AG09309 (cell line): ENCODE measurements at regions not wholly inside any gene's neighbourhood (a gene's known extent, or its start where the extent isn't known, plus 50 kb on each side); places are given as distances from the start of the nearest gene placed in this dataset.

ENCODE experiments used
- DNase-seq: peaks from one replicate; pipeline ENCODE4 v3.0.0-alpha.2; 2010; ENCODE audit warnings: low read depth
- H3K4me3 ChIP-seq: 2 replicates; pipeline ENCODE4 v1.5.1; 2011; ENCODE audit warnings: mild to moderate bottlenecking, low read depth, low read length, moderate library complexity; ENCODE audit not compliant: control insufficient read depth
- TF ChIP-seq, protein P1 (sequence below): IDR thresholded peaks from 2 replicates; pipeline ENCODE4 v1.5.1; 2011; ENCODE audit warnings: mild to moderate bottlenecking, low read depth, low read length, inconsistent platforms; ENCODE audit not compliant: insufficient read depth, control insufficient read depth; ENCODE audit errors: missing control alignments

DNA sequence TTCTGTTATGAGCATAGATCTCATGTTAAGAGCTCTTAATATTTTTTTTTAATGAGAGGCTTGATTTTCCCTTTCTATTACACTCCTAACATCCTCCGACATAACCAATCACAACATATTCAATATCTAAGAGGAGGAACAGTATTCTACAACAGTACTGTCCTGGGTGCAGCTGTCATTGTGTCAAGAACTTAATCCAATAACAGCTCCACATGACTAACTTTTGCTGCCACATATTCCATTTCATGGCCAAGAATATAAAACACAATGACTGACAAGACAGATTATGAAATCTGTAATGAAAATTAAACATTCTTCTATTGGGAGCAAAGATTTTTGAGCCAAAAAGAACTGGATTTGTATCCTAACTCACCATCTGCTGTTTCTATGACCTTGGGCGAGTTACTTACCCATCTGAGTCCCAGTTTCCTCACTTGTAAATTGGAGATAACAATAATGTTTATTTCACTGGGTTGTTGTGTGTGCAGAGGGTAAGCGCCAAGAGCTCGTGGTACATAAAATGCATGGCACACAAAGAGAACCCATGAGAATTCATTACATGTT, 405.6 kb downstream of the SPRY1 start:
- TF ChIP-seq, protein P1, sequence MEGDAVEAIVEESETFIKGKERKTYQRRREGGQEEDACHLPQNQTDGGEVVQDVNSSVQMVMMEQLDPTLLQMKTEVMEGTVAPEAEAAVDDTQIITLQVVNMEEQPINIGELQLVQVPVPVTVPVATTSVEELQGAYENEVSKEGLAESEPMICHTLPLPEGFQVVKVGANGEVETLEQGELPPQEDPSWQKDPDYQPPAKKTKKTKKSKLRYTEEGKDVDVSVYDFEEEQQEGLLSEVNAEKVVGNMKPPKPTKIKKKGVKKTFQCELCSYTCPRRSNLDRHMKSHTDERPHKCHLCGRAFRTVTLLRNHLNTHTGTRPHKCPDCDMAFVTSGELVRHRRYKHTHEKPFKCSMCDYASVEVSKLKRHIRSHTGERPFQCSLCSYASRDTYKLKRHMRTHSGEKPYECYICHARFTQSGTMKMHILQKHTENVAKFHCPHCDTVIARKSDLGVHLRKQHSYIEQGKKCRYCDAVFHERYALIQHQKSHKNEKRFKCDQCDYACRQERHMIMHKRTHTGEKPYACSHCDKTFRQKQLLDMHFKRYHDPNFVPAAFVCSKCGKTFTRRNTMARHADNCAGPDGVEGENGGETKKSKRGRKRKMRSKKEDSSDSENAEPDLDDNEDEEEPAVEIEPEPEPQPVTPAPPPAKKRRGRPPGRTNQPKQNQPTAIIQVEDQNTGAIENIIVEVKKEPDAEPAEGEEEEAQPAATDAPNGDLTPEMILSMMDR, result no peak
- no peak overlapping the region for H3K4me3 ChIP-seq
- DNase-seq, result no peak

DNA sequence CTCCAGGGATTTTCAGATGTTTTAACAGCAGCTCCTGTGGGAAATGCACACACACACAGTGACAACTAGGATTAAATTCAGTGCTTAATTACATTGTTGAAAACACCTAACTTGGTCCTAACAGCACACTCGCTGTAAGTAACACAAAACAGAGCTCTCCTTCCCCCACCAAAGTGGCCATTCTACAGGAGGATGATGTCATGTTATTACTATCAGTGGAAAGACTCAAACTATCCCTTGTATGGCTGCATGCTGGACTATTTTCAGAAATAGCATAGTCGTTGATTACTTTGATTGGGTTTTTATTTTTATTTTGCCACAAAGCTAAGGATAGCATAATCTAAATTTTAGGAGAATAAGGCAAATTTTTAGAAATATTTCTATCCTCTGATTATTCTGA, 406.3 kb downstream of the SPRY1 start:
- no peak for DNase-seq
- TF ChIP-seq, protein P1, result no peak
- H3K4me3 ChIP-seq, result no peak overlapping the region

DNA sequence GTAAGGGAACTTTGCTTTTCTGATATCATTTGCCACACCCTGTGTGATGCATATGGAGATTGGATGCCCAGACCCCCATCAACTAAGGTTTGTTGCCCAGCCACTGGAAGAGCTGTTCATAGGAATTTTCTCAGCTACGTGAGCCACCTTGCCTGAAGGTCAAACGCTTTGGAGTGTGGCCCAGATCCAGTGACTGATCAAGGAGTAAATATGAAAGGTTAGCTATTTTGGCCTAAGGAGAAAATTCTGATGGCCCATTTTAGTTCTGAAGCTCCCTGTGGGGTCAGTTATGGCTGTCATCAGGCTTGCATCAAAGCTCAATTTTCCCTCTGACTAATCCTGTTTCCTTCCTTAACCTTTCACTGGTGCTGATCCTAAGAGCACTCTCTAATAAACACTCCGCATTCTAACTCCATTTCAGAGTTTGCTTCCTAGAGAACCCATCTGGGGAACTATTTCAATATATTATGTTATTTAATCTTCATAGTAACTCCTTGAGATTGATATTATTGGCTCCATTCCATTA, 407.7 kb downstream of the SPRY1 start:
- no peak for DNase-seq
- TF ChIP-seq, protein P1, result no peak
- no peak overlapping the region for H3K4me3 ChIP-seq

DNA sequence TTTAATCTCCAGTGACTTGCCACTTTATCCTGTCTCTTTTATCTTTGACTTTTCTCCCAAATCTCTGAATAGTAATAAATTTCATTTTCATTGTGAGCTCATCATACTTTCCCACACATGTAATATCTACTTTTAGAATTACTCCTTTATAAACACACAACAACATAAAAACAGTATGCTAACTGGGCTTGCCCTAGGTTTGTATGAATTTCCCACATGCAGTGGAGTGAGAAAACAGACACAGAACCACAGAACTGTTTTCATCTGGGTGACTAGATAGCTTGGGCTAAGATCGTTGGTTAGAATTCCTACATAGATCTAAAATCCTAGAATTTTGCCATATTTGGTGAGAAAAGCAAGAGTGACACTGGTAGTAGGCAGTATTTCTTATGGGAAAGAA, 409.5 kb downstream of the SPRY1 start:
- H3K4me3 ChIP-seq, result no peak overlapping the region
- DNase-seq, result no peak
- TF ChIP-seq, protein P1, result no peak

DNA sequence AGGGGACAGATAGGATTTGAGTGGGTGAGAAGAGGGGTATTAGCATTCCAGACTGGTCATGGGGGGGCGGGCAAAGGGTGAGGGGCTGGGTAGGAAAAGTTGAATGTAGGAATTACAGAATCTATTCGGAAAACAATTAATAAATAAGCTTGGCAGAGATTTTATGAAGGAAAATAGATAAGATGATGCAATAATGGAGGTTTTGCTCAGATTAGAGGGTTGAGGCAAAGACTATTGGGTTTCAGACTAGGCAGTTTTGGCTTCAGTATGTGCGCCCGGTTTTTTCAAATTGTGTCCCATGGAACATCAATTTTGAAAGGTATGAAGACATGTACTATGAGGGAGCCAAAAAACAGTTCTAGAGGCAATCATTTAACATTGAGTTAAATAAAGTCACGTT, 410.6 kb downstream of the SPRY1 start:
- no peak for DNase-seq
- TF ChIP-seq, protein P1, result no peak
- H3K4me3 ChIP-seq, result no peak overlapping the region

DNA sequence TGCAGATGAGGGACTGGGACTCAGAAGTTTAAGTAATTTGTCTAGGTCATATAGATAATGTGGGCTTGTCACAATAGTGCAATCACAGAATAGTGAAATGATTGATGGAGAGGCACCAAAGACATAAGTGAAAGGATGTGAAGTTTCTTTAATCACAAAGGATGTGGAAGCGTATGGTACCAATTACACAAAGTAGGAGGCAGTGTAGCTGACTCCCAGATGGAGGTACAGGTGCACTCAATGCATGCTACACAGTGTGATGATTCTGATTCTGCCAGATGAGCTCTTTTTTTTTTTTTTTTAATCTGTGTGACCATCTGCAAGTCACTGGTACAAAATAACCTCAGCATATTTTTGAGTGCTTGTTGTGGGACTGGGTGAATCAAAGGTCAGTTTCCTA, 411.3 kb downstream of the SPRY1 start:
- no peak overlapping the region for H3K4me3 ChIP-seq
- no peak for DNase-seq
- TF ChIP-seq, protein P1, result no peak
